ENCODE measurements at regions not wholly inside any gene's neighbourhood (a gene's known extent, or its start where the extent isn't known, plus 50 kb on each side); places are given as distances from the start of the nearest gene placed in this dataset.

DNA sequence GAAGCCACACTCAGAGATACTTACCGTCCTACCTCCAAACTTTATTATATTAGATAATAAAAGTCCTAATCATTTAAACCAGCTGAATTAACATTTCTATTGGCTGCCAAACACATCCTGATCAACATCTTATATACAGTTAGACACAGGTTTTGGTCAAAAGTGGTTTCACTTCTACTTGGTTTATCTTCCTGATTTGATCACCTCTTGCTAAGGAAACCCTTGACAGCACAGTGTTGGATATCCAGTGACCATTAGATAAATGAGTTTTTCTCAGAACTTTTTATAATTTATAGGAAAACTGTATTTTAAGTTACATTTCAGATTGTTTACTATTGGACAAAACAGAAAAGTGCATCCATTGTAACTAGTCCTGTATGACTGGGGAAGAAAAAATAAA, 198.4 kb upstream of the NR2F2 start:
- no peaks in the 10 kb centered on the region for H3K9me3 ChIP-seq
- H3K27ac ChIP-seq, result no peak overlapping the region
- H3K36me3 ChIP-seq, result no peaks in the 10 kb centered on the region
- no peak for DNase-seq
- intact Hi-C loops (cut with DNase I), result no loop called here
- no peak overlapping the region for H3K4me3 ChIP-seq
- WGBS, 2 donors, result 93 to 95% methylated on average over 1 of the region's 1 CpG
- H3K4me1 ChIP-seq, result no peaks in the 10 kb centered on the region
- no peaks in the 10 kb centered on the region for H3K27me3 ChIP-seq
- TF ChIP-seq, protein P1, sequence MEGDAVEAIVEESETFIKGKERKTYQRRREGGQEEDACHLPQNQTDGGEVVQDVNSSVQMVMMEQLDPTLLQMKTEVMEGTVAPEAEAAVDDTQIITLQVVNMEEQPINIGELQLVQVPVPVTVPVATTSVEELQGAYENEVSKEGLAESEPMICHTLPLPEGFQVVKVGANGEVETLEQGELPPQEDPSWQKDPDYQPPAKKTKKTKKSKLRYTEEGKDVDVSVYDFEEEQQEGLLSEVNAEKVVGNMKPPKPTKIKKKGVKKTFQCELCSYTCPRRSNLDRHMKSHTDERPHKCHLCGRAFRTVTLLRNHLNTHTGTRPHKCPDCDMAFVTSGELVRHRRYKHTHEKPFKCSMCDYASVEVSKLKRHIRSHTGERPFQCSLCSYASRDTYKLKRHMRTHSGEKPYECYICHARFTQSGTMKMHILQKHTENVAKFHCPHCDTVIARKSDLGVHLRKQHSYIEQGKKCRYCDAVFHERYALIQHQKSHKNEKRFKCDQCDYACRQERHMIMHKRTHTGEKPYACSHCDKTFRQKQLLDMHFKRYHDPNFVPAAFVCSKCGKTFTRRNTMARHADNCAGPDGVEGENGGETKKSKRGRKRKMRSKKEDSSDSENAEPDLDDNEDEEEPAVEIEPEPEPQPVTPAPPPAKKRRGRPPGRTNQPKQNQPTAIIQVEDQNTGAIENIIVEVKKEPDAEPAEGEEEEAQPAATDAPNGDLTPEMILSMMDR (IDR thresholded peaks at IDR 0.05), result no peak

DNA sequence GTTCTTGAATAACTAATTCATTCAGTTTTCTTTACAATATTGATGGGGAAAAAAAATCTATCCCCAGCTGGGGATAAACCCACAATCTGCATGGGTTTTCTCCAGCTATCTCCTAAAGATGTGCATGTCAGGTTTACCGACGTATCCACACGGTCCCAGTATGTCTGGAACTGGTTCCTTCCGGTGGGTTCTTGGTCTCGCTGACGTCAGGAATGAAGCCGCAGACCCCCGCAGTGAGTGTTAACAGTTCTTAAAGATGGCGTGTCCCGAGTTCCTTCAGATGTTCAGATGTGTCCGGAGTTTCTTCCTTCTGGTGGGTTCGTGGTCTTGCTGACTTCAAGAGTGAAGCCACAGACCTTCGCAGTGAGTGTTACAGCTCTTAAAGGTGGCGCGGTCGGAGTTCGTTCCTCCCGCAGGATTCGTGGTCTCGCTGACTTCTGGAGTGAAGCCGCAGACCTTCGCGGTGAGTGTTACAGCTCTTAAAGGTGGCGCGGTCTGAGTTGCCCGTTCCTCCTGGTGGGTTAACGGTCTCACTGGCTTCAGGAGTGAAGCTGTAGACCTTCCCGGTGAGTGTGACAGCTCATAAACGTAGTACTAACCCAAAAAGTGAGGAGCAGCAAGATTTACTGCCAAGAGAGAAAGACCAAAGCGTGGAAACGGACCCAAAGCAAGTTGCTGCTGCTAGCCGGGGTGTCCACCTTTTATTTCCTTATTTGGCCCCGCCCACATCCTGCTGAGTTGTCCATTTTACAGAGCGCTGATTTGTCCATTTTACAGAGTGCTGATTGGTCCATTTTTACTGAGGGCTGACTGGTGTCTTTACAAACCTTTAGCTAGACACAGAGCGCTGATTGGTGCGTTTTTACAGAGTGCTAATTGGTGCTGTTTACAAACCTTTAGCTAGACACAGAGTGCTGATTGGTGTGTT, 195.1 kb upstream of the NR2F2 start:
- TF ChIP-seq, protein P1 (IDR thresholded peaks at IDR 0.05), result no peak
- TF ChIP-seq POLR2A (IDR thresholded peaks at IDR 0.05), result no peak
- DNase-seq, result no peak
- Histone ChIP-seq H3K27me3 (no peaks in the 10 kb centered on the region), H3K27ac (no peak overlapping the region), H3K36me3 (no peaks in the 10 kb centered on the region), H3K9me3 (no peaks in the 10 kb centered on the region), H3K4me3 (no peak overlapping the region), H3K4me1 (no peaks in the 10 kb centered on the region)
- intact Hi-C loops (cut with DNase I), result no loop called here
- 88 to 95% methylated on average over 8 to 31 of the region's 36 CpGs for WGBS, 2 donors

DNA sequence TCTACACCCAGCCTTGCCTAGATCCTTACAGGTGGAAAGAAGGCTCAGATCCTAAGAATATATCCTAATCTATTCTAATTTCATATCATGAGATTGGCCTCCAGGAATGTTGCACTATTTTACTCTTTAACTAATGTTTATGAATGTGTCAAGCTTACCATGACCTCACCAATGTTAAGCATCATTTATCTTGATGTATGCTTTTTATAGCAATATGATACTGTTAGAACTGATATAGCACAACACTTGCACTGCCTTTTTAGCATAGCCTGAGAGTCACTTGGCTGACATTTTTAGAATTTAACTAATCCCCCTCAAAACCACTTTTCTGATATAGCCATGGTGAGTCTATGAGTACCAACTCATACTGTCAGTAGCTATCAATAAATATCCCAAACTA, 191.5 kb upstream of the NR2F2 start:
- TF ChIP-seq, protein P1 (IDR thresholded peaks at IDR 0.05), result no peak
- TF ChIP-seq POLR2A (IDR thresholded peaks at IDR 0.05), result no peak
- Histone ChIP-seq H3K4me3 (no peak overlapping the region), H3K4me1 (no peaks in the 10 kb centered on the region), H3K27ac (no peak overlapping the region), H3K9me3 (no peaks in the 10 kb centered on the region), H3K27me3 (no peaks in the 10 kb centered on the region), H3K36me3 (no peaks in the 10 kb centered on the region)
- no peak for DNase-seq
- intact Hi-C loops (cut with DNase I), result no loop called here

DNA sequence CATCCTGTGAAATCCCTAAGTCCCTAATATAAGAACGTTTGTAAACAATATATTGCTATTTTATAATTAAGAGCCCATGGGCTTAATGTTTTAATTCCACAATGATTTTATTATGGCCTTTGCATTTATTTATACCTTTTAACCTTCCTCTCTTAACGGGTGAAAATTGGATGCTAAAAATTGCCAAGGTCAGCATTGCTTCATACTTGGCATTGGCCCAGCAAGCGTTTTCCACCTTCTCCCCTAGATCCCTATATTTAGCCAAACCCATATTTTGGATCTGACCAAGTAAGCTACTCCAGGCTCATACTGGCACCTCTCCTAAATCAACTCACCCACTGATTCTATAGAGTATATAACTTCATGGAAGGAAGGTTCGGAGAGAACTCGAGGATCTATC, 188.0 kb upstream of the NR2F2 start:
- Histone ChIP-seq H3K4me1 (no peaks in the 10 kb centered on the region), H3K27ac (no peak overlapping the region), H3K9me3 (no peaks in the 10 kb centered on the region), H3K4me3 (no peak overlapping the region), H3K27me3 (no peaks in the 10 kb centered on the region), H3K36me3 (no peaks in the 10 kb centered on the region)
- intact Hi-C loops (cut with DNase I), result no loop called here
- no peak for TF ChIP-seq POLR2A (IDR thresholded peaks at IDR 0.05)
- TF ChIP-seq, protein P1 (IDR thresholded peaks at IDR 0.05), result no peak
- no peak for DNase-seq
- WGBS, 2 donors, result 58 to 67% methylated on average over 5 of the region's 5 CpGs

DNA sequence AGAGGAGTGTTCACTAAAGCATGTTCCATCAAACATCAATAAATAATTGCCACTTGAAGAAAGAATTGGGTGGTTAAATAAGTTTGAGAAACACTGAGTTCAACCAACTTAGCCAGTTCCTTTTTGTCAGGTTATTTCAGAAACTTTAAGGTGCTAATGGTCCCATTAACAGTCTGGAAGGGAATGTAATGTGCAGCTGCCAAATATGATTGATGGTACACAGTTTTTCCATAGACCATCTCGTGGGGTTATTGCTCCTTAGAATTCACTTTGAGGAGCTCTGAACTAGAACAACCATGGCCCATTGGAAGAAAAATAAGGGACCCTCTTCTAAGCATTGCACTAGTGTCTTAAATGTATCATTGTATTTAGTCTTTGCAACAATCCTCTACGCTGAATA, 185.8 kb upstream of the NR2F2 start:
- Histone ChIP-seq H3K27me3 (no peaks in the 10 kb centered on the region), H3K9me3 (no peaks in the 10 kb centered on the region), H3K36me3 (no peaks in the 10 kb centered on the region), H3K4me1 (no peaks in the 10 kb centered on the region), H3K27ac (no peak overlapping the region), H3K4me3 (no peak overlapping the region)
- intact Hi-C loops (cut with DNase I), result no loop called here
- TF ChIP-seq, protein P1 (IDR thresholded peaks at IDR 0.05), result no peak
- no peak for TF ChIP-seq POLR2A (IDR thresholded peaks at IDR 0.05)
- 68 to 76% methylated on average over 2 of the region's 2 CpGs for WGBS, 2 donors
- DNase-seq, result no peak
